ENCODE measurements at regions not wholly inside any gene's neighbourhood (a gene's known extent, or its start where the extent isn't known, plus 50 kb on each side); places are given as distances from the start of the nearest gene placed in this dataset.
"Not testable (repeated sequence)": the region's sequence is repeated elsewhere in the genome, so short reads cannot be mapped to it uniquely, and the experiment has no call there.

DNA sequence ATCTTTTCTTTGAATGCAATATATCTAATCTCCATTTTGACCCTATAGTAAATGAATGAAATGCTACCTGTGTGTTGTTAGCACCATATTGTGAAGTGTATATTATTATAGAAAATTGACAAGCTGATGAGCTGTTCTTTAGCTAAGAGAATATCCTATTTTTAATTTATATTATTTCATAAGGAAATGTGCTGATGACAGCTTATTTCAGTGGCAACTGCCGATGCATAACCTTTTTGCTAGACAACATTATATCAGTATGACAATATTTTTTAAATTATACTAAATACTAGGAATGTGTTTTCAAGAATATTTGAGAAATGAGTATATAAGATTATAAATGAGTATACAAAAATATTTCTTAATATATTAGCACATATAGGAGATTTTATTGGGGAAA, 573.1 kb downstream of the ZNF608 start:
- H3K27ac ChIP-seq = no peak overlapping the region
- no peak for TF ChIP-seq ZFX (IDR thresholded peaks at IDR 0.05)
- TF ChIP-seq, protein P1, sequence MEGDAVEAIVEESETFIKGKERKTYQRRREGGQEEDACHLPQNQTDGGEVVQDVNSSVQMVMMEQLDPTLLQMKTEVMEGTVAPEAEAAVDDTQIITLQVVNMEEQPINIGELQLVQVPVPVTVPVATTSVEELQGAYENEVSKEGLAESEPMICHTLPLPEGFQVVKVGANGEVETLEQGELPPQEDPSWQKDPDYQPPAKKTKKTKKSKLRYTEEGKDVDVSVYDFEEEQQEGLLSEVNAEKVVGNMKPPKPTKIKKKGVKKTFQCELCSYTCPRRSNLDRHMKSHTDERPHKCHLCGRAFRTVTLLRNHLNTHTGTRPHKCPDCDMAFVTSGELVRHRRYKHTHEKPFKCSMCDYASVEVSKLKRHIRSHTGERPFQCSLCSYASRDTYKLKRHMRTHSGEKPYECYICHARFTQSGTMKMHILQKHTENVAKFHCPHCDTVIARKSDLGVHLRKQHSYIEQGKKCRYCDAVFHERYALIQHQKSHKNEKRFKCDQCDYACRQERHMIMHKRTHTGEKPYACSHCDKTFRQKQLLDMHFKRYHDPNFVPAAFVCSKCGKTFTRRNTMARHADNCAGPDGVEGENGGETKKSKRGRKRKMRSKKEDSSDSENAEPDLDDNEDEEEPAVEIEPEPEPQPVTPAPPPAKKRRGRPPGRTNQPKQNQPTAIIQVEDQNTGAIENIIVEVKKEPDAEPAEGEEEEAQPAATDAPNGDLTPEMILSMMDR (conservative IDR thresholded peaks at IDR 0.05) = no peak

DNA sequence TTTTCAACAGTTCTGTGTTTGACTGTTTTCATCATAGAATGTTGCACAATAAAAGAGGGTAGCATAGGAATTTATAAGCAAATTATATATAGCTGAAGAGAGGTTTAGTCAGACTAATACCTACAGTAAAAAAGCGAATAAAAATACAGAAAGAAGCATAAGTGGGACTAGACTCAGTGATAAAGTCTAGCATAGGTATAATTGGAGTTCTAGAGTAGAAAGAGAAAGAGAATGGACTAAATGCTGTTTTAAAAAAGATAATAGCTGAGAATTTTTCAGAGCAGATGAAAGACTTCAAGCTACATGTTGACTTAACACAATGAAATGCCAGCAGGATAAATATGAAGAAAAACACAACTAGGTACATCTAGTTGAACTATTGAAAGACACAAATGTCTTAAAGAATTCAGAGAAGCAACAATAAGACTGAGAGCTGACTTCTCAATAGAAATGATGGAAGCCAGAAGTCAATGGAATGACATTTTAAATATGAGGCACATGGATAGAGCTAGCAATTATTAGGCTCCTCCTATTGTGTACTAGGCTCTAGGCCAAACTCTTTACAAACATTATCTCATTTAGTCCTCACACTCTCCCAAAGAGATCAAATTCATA, 573.9 kb downstream of the ZNF608 start:
- no peak overlapping the region for H3K27ac ChIP-seq
- TF ChIP-seq ZFX (IDR thresholded peaks at IDR 0.05) = no peak
- TF ChIP-seq, protein P1 (conservative IDR thresholded peaks at IDR 0.05) = no peak

DNA sequence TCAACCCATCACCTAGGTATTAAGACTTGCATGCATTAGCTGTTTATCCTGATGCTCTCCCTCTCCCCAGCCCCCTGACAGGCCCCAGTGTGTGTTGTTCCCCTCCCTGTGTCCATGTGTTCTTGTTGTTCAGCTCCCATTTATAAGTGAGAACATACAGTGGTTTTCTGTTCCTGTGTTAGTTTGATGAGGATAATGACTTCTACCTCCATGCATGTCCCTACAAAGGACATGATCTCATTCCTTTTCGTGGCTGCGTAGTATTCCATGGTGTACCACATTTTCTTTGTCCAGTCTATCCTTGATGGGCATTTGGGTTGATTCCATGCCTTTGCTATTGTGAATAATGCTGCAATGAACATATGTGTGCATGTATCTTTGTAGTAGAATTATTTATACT, 578.3 kb downstream of the ZNF608 start:
- not testable (repeated sequence) for H3K27ac ChIP-seq

DNA sequence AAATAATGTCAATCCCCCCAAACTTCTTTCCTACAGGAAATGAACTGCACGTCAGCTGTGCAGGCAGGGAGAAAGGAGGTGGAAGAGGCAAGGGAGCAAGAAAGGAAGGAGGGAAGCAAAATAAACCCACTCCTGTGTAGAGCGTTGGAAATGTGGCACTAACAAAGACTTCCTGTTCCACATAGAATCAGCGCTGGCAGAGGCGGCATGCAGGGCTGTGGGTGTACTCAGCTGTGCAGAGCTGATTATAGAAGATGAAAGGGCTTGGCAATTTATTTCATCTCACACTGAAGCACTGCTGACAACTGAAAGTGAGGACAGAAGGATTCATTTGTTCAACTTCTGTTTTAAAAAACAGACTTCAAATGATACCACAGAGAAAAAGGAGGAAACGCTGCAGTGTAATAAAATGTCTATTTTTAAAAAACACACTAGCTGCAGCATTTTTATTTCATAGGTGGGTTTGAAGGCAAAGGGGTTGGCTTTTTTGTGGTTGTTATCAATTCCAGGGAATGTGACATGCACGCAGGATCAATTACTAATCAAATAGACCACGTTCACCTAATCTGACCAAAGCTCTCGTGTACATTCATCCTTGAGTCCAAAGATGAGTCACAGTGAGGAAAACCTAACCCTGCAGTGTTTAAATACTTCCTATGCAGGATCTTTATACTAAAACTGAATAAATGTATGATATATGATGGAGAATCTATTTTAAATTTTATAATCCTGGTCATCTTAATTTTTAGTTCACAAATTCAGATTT, 583.5 kb downstream of the ZNF608 start:
- TF ChIP-seq ZFX (IDR thresholded peaks at IDR 0.05) = no peak
- TF ChIP-seq, protein P1 (conservative IDR thresholded peaks at IDR 0.05) = no peak
- no peak overlapping the region for H3K27ac ChIP-seq

DNA sequence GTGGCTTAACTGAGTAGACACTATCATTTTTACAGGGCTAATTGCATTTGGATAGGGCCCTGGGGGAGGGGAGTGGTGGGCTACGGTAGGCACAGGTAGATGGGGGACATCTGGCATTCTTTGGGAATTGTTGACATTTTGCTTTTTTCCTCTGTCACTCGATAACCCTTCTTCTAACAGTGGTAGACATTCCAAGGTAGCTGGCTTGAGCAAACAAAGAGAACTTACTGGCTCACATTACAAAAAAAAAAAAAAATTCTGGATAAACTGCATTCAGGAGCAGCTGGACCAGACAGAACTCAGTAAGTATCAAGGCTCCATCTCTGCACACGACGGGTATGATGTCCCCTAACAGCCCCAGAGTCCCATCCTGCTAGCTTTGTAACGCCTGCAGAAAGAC, 585.2 kb downstream of the ZNF608 start:
- H3K27ac ChIP-seq = no peak overlapping the region
- no peak for TF ChIP-seq ZFX (IDR thresholded peaks at IDR 0.05)
- TF ChIP-seq, protein P1 (conservative IDR thresholded peaks at IDR 0.05) = no peak

DNA sequence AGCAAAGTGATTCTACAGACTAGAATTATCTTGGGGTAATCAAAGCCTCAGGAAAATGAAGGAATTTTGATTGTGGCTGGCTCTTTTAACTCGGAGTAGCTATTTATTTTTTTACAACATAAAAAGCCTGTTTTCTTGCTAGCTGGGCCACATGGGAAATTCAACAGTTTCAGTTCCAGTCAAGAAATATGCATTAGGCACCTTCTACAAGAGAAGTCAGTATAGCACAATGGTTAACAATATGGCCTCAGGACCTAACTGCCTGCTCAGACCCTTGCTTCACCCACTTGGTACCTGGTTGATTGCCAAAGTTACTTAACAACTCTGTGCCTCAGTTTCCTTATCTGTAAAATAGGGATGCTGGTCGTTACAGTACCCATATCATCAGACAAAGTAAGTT, 586.2 kb downstream of the ZNF608 start:
- TF ChIP-seq, protein P1 (conservative IDR thresholded peaks at IDR 0.05) = no peak
- TF ChIP-seq ZFX (IDR thresholded peaks at IDR 0.05) = no peak
- no peak overlapping the region for H3K27ac ChIP-seq

DNA sequence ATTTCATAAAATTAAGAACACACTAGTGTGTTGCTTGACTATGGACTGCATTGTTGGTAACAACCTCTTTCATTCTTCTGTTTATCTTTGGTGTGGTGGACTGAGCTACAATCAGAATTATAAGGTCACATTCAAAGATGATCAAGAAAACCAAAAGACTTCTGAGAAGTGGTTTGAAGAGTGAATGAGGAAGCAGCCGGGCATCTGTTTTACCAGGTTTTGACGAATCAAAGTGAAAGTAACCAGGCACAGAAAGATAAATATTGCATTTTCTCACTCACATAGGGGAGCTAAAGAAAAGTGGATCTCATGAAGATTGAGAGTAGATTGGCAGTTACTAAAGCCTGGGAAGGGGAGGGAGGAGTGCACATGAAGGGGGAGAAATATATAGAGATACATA, 589.1 kb downstream of the ZNF608 start:
- TF ChIP-seq, protein P1 (conservative IDR thresholded peaks at IDR 0.05) = no peak
- no peak for TF ChIP-seq ZFX (IDR thresholded peaks at IDR 0.05)
- H3K27ac ChIP-seq = no peak overlapping the region
